Naive thymus-derived CD4-positive, alpha-beta T cell (primary cell): ENCODE measurements at regions not wholly inside any gene's neighbourhood (a gene's known extent, or its start where the extent isn't known, plus 50 kb on each side); places are given as distances from the start of the nearest gene placed in this dataset.

Source experiments
- ATAC-seq: fragments of 150-1000 bp; cut with Tn5 transposase; 2 replicates; pipeline ENCODE4 v1.10.0; 2021; ENCODE audit warnings: mild to moderate bottlenecking, moderate library complexity
- CTCF ChIA-PET: fragments of 350-600 bp; sonication (Branson Sonifier 250); formaldehyde crosslinking; loops from one replicate; lab custom pipeline; 2021; ENCODE audit warnings: antibody characterized with exemption; lab: Charles Lee
- POLR2A ChIA-PET: fragments of 350-600 bp; sonication (Branson Sonifier 250); formaldehyde crosslinking; loops from one replicate; lab custom pipeline; 2021; ENCODE audit warnings: antibody characterized with exemption, inconsistent platforms; lab: Charles Lee
- DNase-seq, 9 donors: peaks; one replicate each; pipeline versions ENCODE4 v3.0.0 to v3.0.0-alpha.2; 2020 to 2022; ENCODE audit warnings: mixed read lengths in 1 of 9
- H3K27ac ChIP-seq: one replicate; pipeline ENCODE4 v1.7.0; 2013; ENCODE audit warnings: mild to moderate bottlenecking, low read depth, low read length, moderate library complexity
- H3K27me3 ChIP-seq, 2 donors: one replicate each; pipeline ENCODE4 v1.7.0; 2013; ENCODE audit warnings: low read length in 2 of 2, mild to moderate bottlenecking in 2 of 2, moderate library complexity in 2 of 2; ENCODE audit not compliant: control insufficient read depth in 2 of 2, insufficient read depth in 2 of 2
- H3K36me3 ChIP-seq, 3 experiments: 1 replicate in 2 of 3; 2 replicates in 1 of 3; pipeline ENCODE4 v1.7.0; 2013; ENCODE audit warnings: low read length in 3 of 3, mild to moderate bottlenecking in 3 of 3, moderate library complexity in 1 of 3; ENCODE audit not compliant: insufficient read depth in 3 of 3, control insufficient read depth in 2 of 3
- H3K4me1 ChIP-seq, 2 donors: one replicate each; pipeline ENCODE4 v1.7.0; 2013; ENCODE audit warnings: low read length in 2 of 2, mild to moderate bottlenecking in 2 of 2, moderate library complexity in 1 of 2; ENCODE audit not compliant: control insufficient read depth in 2 of 2, insufficient read depth in 2 of 2
- H3K4me3 ChIP-seq: 2 replicates; pipeline ENCODE4 v1.7.0; 2013; ENCODE audit warnings: mild to moderate bottlenecking, low read length
- H3K9me3 ChIP-seq, 3 experiments: 1 replicate in 2 of 3; 2 replicates in 1 of 3; pipeline ENCODE4 v1.7.0; 2013; ENCODE audit warnings: low read length in 3 of 3; ENCODE audit not compliant: control insufficient read depth in 2 of 3
- H3K27ac Mint-ChIP-seq, 9 donors: one replicate each; pipeline ENCODE4 v1.8.0; 2020 to 2022; ENCODE audit warnings: mixed read lengths in 9 of 9, mild to moderate bottlenecking in 8 of 9, moderate library complexity in 5 of 9, inconsistent platforms in 2 of 9
- H3K27me3 Mint-ChIP-seq, 5 donors: one replicate each; pipeline ENCODE4 v1.8.0; 2021 to 2022; ENCODE audit warnings: mixed read lengths in 5 of 5, mild to moderate bottlenecking in 1 of 5
- H3K36me3 Mint-ChIP-seq, 5 donors: one replicate each; pipeline ENCODE4 v1.8.0; 2020 to 2022; ENCODE audit warnings: mixed read lengths in 5 of 5, mild to moderate bottlenecking in 3 of 5, inconsistent platforms in 1 of 5
- H3K4me1 Mint-ChIP-seq, 7 donors: one replicate each; pipeline ENCODE4 v1.8.0; 2020 to 2022; ENCODE audit warnings: mixed read lengths in 7 of 7, mild to moderate bottlenecking in 3 of 7, inconsistent platforms in 1 of 7
- H3K4me3 Mint-ChIP-seq, 10 donors: one replicate each; pipeline ENCODE4 v1.8.0; 2020 to 2022; ENCODE audit warnings: mild to moderate bottlenecking in 10 of 10, mixed read lengths in 10 of 10, moderate library complexity in 6 of 10, inconsistent platforms in 2 of 10
- H3K9me3 Mint-ChIP-seq, 11 donors: one replicate each; pipeline ENCODE4 v1.8.0; 2020 to 2022; ENCODE audit warnings: mixed read lengths in 11 of 11, mild to moderate bottlenecking in 4 of 11, inconsistent platforms in 1 of 11, moderate library complexity in 1 of 11
- intact Hi-C, 2 donors: fragments of 100-400 bp; cut with micrococcal nuclease; formaldehyde crosslinking; loops; one replicate each; pipeline ENCODE4 v1.15.1; 2023

- Histone ChIP-seq H3K27me3 (no peaks in the 10 kb centered on the region), H3K4me1 (no peaks in the 10 kb centered on the region), H3K27ac (no peak overlapping the region), H3K36me3 (no peaks in the 10 kb centered on the region), H3K9me3 (no peaks in the 10 kb centered on the region), H3K4me3 (no peak overlapping the region)
- peaks cover 0 to 10% (median 0%) of the 10 kb centered on the region in 11 donors for H3K9me3 Mint-ChIP-seq
- no peak for ATAC-seq
- no peak overlapping the region for H3K27ac Mint-ChIP-seq
- H3K27me3 Mint-ChIP-seq = peaks cover 0 to 7% (median 0%) of the 10 kb centered on the region in 5 donors
- ChIA-PET CTCF (no interaction called here), POLR2A (no interaction called here)
- H3K36me3 Mint-ChIP-seq = peaks cover 0 to 4% (median 0%) of the 10 kb centered on the region in 5 donors
- no peak overlapping the region for H3K4me3 Mint-ChIP-seq
- intact Hi-C loops = no loop called here
- peaks cover 0 to 3% (median 0%) of the 10 kb centered on the region in 7 donors for H3K4me1 Mint-ChIP-seq
- no peak for DNase-seq
Measured at GRCh38 chr1:67588178-67588855, 96.7 kb upstream of the GADD45A start.

GRCh38 chr1:67589519-67590233, 95.3 kb upstream of the GADD45A start:
- Mint-ChIP-seq H3K27ac (no peak overlapping the region), H3K36me3 (peaks cover 0 to 4% (median 0%) of the 10 kb centered on the region in 5 donors), H3K4me1 (peaks cover 0 to 3% (median 0%) of the 10 kb centered on the region in 7 donors), H3K9me3 (peaks cover 0 to 10% (median 0%) of the 10 kb centered on the region in 11 donors), H3K4me3 (no peak overlapping the region), H3K27me3 (peaks cover 0 to 7% (median 0%) of the 10 kb centered on the region in 5 donors)
- DNase-seq (no peak), ATAC-seq (no peak)
- Histone ChIP-seq H3K9me3 (no peaks in the 10 kb centered on the region), H3K27ac (no peak overlapping the region), H3K4me3 (no peak overlapping the region), H3K4me1 (no peaks in the 10 kb centered on the region), H3K36me3 (no peaks in the 10 kb centered on the region), H3K27me3 (no peaks in the 10 kb centered on the region)
- CTCF ChIA-PET = no interaction called here
- intact Hi-C loops = no loop called here
- POLR2A ChIA-PET = no interaction called here

GRCh38 chr1:67590329-67590728, 94.7 kb upstream of the GADD45A start:
- no peak overlapping the region for H3K4me3 Mint-ChIP-seq
- H3K27ac Mint-ChIP-seq = no peak overlapping the region
- ATAC-seq = no peak
- Histone ChIP-seq H3K4me1 (no peaks in the 10 kb centered on the region), H3K4me3 (no peak overlapping the region), H3K9me3 (no peaks in the 10 kb centered on the region), H3K36me3 (no peaks in the 10 kb centered on the region), H3K27ac (no peak overlapping the region), H3K27me3 (no peaks in the 10 kb centered on the region)
- ChIA-PET POLR2A (no interaction called here), CTCF (no interaction called here)
- H3K27me3 Mint-ChIP-seq = peaks cover 0 to 7% (median 0%) of the 10 kb centered on the region in 5 donors
- peaks cover 0 to 3% (median 0%) of the 10 kb centered on the region in 7 donors for H3K4me1 Mint-ChIP-seq
- peaks cover 0 to 4% (median 0%) of the 10 kb centered on the region in 5 donors for H3K36me3 Mint-ChIP-seq
- H3K9me3 Mint-ChIP-seq = peaks cover 0 to 10% (median 0%) of the 10 kb centered on the region in 11 donors
- intact Hi-C loops = no loop called here
- no peak for DNase-seq

GRCh38 chr1:67594764-67595163, 90.2 kb upstream of the GADD45A start:
- Histone ChIP-seq H3K9me3 (no peaks in the 10 kb centered on the region), H3K27me3 (no peaks in the 10 kb centered on the region), H3K4me3 (no peak overlapping the region), H3K36me3 (no peaks in the 10 kb centered on the region), H3K4me1 (no peaks in the 10 kb centered on the region), H3K27ac (no peak overlapping the region)
- Mint-ChIP-seq H3K9me3 (peaks cover 0 to 10% (median 0%) of the 10 kb centered on the region in 11 donors), H3K36me3 (no peaks in the 10 kb centered on the region), H3K4me1 (no peaks in the 10 kb centered on the region), H3K27me3 (no peaks in the 10 kb centered on the region), H3K27ac (no peak overlapping the region), H3K4me3 (no peak overlapping the region)
- CTCF ChIA-PET = no interaction called here
- no peak for ATAC-seq
- POLR2A ChIA-PET = no interaction called here
- intact Hi-C loops = no loop called here
- no peak for DNase-seq

GRCh38 chr1:67596674-67597073, 88.3 kb upstream of the GADD45A start:
- no peaks in the 10 kb centered on the region for H3K36me3 ChIP-seq
- Mint-ChIP-seq H3K36me3 (no peaks in the 10 kb centered on the region), H3K4me3 (no peak overlapping the region), H3K27me3 (peaks cover 0 to 8% (median 0%) of the 10 kb centered on the region in 5 donors), H3K9me3 (peaks cover 0 to 7% (median 0%) of the 10 kb centered on the region in 11 donors), H3K4me1 (no peaks in the 10 kb centered on the region), H3K27ac (no peak overlapping the region)
- no peak for DNase-seq
- POLR2A ChIA-PET = no interaction called here
- H3K9me3 ChIP-seq = no peaks in the 10 kb centered on the region
- no peak overlapping the region for H3K27ac ChIP-seq
- H3K27me3 ChIP-seq = no peaks in the 10 kb centered on the region
- CTCF ChIA-PET = no interaction called here
- H3K4me1 ChIP-seq = no peaks in the 10 kb centered on the region
- no peak overlapping the region for H3K4me3 ChIP-seq
- no peak for ATAC-seq
- intact Hi-C loops = no loop called here

GRCh38 chr1:67597336-67597735, 87.7 kb upstream of the GADD45A start:
- Mint-ChIP-seq H3K36me3 (no peaks in the 10 kb centered on the region), H3K4me3 (no peak overlapping the region), H3K9me3 (peaks cover 0 to 3% (median 0%) of the 10 kb centered on the region in 11 donors), H3K27me3 (peaks cover 0 to 12% (median 3%) of the 10 kb centered on the region in 5 donors), H3K27ac (no peak overlapping the region), H3K4me1 (no peaks in the 10 kb centered on the region)
- POLR2A ChIA-PET = no interaction called here
- no peaks in the 10 kb centered on the region for H3K9me3 ChIP-seq
- no peak overlapping the region for H3K27ac ChIP-seq
- H3K36me3 ChIP-seq = no peaks in the 10 kb centered on the region
- no peak overlapping the region for H3K4me3 ChIP-seq
- CTCF ChIA-PET = no interaction called here
- H3K4me1 ChIP-seq = no peaks in the 10 kb centered on the region
- H3K27me3 ChIP-seq = no peaks in the 10 kb centered on the region
- ATAC-seq (no peak), DNase-seq (no peak)
- intact Hi-C loops = no loop called here
